ENCODE measurements at regions not wholly inside any gene's neighbourhood (a gene's known extent, or its start where the extent isn't known, plus 50 kb on each side); places are given as distances from the start of the nearest gene placed in this dataset.

GRCh38 chr14:101179691-101180211 lies 276.2 kb upstream of the RTL1 start:
- no peak for DNase-seq (ENCODE audit: low read depth in 2 of 2)

- DNase-seq (ENCODE audit: low read depth in 2 of 2) = no peak
Measured at GRCh38 chr14:101181446-101182313, 278.2 kb upstream of the RTL1 start.

- DNase-seq (ENCODE audit: low read depth in 2 of 2) = no peak
Measured at GRCh38 chr14:101182476-101182875, 279.0 kb upstream of the RTL1 start.

- no peak for DNase-seq (ENCODE audit: low read depth in 2 of 2)
Measured at GRCh38 chr14:101183376-101184103, 280.0 kb upstream of the RTL1 start.

- no peak for DNase-seq (ENCODE audit: low read depth in 2 of 2)
Measured at GRCh38 chr14:101184104-101184455, 280.6 kb upstream of the RTL1 start.

GRCh38 chr14:101184572-101184971 lies 281.1 kb upstream of the RTL1 start:
- no peak for DNase-seq (ENCODE audit: low read depth in 2 of 2)

GRCh38 chr14:101185073-101185835 lies 281.7 kb upstream of the RTL1 start:
- no peak for DNase-seq (ENCODE audit: low read depth in 2 of 2)

GRCh38 chr14:101185946-101186345 lies 282.4 kb upstream of the RTL1 start:
- DNase-seq (ENCODE audit: low read depth in 2 of 2) = no peak

- DNase-seq (ENCODE audit: low read depth in 2 of 2) = no peak
Measured at GRCh38 chr14:101186544-101186943, 283.0 kb upstream of the RTL1 start.

- no peak for DNase-seq (ENCODE audit: low read depth in 2 of 2)
Measured at GRCh38 chr14:101186992-101187815, 283.7 kb upstream of the RTL1 start.

- DNase-seq (ENCODE audit: low read depth in 2 of 2) = no peak
Measured at GRCh38 chr14:101187816-101188570, 284.5 kb upstream of the RTL1 start.

GRCh38 chr14:101188571-101188915 lies 285.0 kb upstream of the RTL1 start:
- DNase-seq (ENCODE audit: low read depth in 2 of 2) = no peak

GRCh38 chr14:101189266-101189665 lies 285.7 kb upstream of the RTL1 start:
- DNase-seq (ENCODE audit: low read depth in 2 of 2) = no peak

GRCh38 chr14:101189962-101190560 lies 286.5 kb upstream of the RTL1 start:
- DNase-seq (ENCODE audit: low read depth in 2 of 2) = no peak

GRCh38 chr14:101191101-101191720 lies 287.7 kb upstream of the RTL1 start:
- no peak for DNase-seq (ENCODE audit: low read depth in 2 of 2)

- DNase-seq (ENCODE audit: low read depth in 2 of 2) = no peak
Measured at GRCh38 chr14:101191721-101192660, 288.5 kb upstream of the RTL1 start.

- no peak for DNase-seq (ENCODE audit: low read depth in 2 of 2)
Measured at GRCh38 chr14:101192661-101193000, 289.1 kb upstream of the RTL1 start.

- no peak for DNase-seq (ENCODE audit: low read depth in 2 of 2)
Measured at GRCh38 chr14:101193106-101193844, 289.8 kb upstream of the RTL1 start.

Data from stimulated activated CD8-positive, alpha-beta memory T cell treated with anti-CD3 and anti-CD28 coated beads, Interleukin-15, amount 100 ng/mL, for 4 hours (primary cell).